MCF 10A (cell line): ENCODE measurements at regions not wholly inside any gene's neighbourhood (a gene's known extent, or its start where the extent isn't known, plus 50 kb on each side); places are given as distances from the start of the nearest gene placed in this dataset.

Experiments
- BruUV-seq: library from RNA; stranded (reverse); fragments of 400-500 nt; replicated peaks from 2 replicates; lab custom pipeline; 2021; lab: Mats Ljungman, UMichigan
- CTCF ChIA-PET: fragments of 300-600 bp; sonication (Branson Sonifier 250); formaldehyde crosslinking; extraction: SDS; loops from one replicate; lab custom pipeline; 2021; ENCODE audit warnings: antibody characterized with exemption, inconsistent platforms; lab: Yijun Ruan, JAX
- POLR2A ChIA-PET: fragments of 300-600, 350-650 bp; sonication (Branson Sonifier 250); formaldehyde crosslinking; extraction: SDS; loops from one replicate; lab custom pipeline; 2020; ENCODE audit warnings: antibody characterized with exemption, inconsistent platforms; lab: Yijun Ruan, JAX
- DNase-seq: peaks from one replicate; pipeline ENCODE4 v3.0.0-alpha.2; 2018; ENCODE audit not compliant: unreplicated experiment
- H3K27ac Mint-ChIP-seq: one replicate; pipeline ENCODE4 v1.8.0; 2022; ENCODE audit warnings: mild to moderate bottlenecking, low read depth, mixed read lengths; ENCODE audit not compliant: unreplicated experiment
- H3K27me3 Mint-ChIP-seq: one replicate; pipeline ENCODE4 v1.8.0; 2022; ENCODE audit warnings: mixed read lengths; ENCODE audit not compliant: insufficient read depth, unreplicated experiment
- H3K36me3 Mint-ChIP-seq: one replicate; pipeline ENCODE4 v1.8.0; 2022; ENCODE audit warnings: mild to moderate bottlenecking, moderate library complexity, mixed read lengths; ENCODE audit not compliant: insufficient read depth, unreplicated experiment
- H3K4me1 Mint-ChIP-seq: one replicate; pipeline ENCODE4 v1.8.0; 2022; ENCODE audit warnings: mixed read lengths; ENCODE audit not compliant: insufficient read depth, unreplicated experiment
- H3K4me3 Mint-ChIP-seq: one replicate; pipeline ENCODE4 v1.8.0; 2022; ENCODE audit warnings: mild to moderate bottlenecking, moderate library complexity, mixed read lengths; ENCODE audit not compliant: unreplicated experiment
- H3K9me3 Mint-ChIP-seq: one replicate; pipeline ENCODE4 v1.8.0; 2022; ENCODE audit warnings: mixed read lengths; ENCODE audit not compliant: unreplicated experiment
- intact Hi-C: fragments of 100-400 bp; cut with micrococcal nuclease; formaldehyde crosslinking; loops from 2 replicates; pipeline ENCODE4 v1.14.1; 2022
- TF ChIP-seq, protein P1 (sequence below): fragments of 200-600 bp; IDR thresholded peaks from one replicate; pipeline ENCODE4 v1.8.0; 2022; ENCODE audit warnings: antibody characterized with exemption, mild to moderate bottlenecking; ENCODE audit not compliant: unreplicated experiment

DNA sequence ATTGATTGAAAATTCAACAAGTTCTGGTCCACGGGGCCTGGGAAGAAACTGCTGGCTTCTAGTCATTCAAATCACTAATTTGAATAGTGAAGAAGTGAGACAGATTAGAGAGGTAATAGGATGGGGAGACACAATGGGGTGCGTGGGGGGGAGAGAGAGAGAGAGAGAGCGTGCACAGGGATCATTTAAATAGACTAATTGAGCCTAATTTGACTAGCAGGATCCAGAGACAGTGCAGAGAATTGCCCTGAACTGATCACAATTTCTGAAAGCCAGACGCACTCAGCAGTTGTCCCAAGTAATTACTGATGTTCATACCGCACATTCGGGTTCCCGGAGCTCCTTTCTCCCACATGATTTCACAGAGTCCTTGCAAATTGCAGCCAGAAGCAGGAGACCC, 50.3 kb upstream of the C5orf58 start:
- intact Hi-C loops, result loop anchor here (5.0 kb wide), 1 partner anchor 35 kb away; no protein-coding TSS in a partner anchor
- TF ChIP-seq, protein P1, sequence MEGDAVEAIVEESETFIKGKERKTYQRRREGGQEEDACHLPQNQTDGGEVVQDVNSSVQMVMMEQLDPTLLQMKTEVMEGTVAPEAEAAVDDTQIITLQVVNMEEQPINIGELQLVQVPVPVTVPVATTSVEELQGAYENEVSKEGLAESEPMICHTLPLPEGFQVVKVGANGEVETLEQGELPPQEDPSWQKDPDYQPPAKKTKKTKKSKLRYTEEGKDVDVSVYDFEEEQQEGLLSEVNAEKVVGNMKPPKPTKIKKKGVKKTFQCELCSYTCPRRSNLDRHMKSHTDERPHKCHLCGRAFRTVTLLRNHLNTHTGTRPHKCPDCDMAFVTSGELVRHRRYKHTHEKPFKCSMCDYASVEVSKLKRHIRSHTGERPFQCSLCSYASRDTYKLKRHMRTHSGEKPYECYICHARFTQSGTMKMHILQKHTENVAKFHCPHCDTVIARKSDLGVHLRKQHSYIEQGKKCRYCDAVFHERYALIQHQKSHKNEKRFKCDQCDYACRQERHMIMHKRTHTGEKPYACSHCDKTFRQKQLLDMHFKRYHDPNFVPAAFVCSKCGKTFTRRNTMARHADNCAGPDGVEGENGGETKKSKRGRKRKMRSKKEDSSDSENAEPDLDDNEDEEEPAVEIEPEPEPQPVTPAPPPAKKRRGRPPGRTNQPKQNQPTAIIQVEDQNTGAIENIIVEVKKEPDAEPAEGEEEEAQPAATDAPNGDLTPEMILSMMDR, result no peak
- POLR2A ChIA-PET, result interaction anchor here (0.5 kb wide), 1 partner anchor 160 kb away, joined by 3 read pairs; no protein-coding TSS in a partner anchor

More for the DNA sequence above, 50.3 kb upstream of the C5orf58 start:
- CTCF ChIA-PET, result interaction anchor here (0.7 to 29.7 kb wide), 21 partner anchors 12 to 574 kb away, joined by 3 to 633 read pairs (median 5); partner anchors contain the start of gene FOXI1
- no peak for DNase-seq
- H3K9me3 Mint-ChIP-seq, result no peaks in the 10 kb centered on the region
- no peaks in the 10 kb centered on the region for H3K36me3 Mint-ChIP-seq
- no TSS peak for BruUV-seq
- H3K4me3 Mint-ChIP-seq, result no peak overlapping the region
- no peak overlapping the region for H3K27ac Mint-ChIP-seq
- no peaks in the 10 kb centered on the region for H3K4me1 Mint-ChIP-seq
- no peaks in the 10 kb centered on the region for H3K27me3 Mint-ChIP-seq
